Muscle layer of duodenum (tissue), 2 donors: ENCODE measurements at regions not wholly inside any gene's neighbourhood (a gene's known extent, or its start where the extent isn't known, plus 50 kb on each side); places are given as distances from the start of the nearest gene placed in this dataset.
"Not testable (repeated sequence)": the region's sequence is repeated elsewhere in the genome, so short reads cannot be mapped to it uniquely, and the experiment has no call there.

Source experiments
- H3K27ac ChIP-seq: one replicate; pipeline ENCODE4 v1.7.0; 2013; ENCODE audit warnings: mild to moderate bottlenecking, low read length
- H3K27me3 ChIP-seq: one replicate; pipeline ENCODE4 v1.7.0; 2013; ENCODE audit warnings: low read depth, mild to moderate bottlenecking, control low read depth, low read length
- H3K36me3 ChIP-seq, 2 donors: one replicate each; pipeline ENCODE4 v1.7.0; 2013; ENCODE audit warnings: low read length in 2 of 2, control low read depth in 1 of 2, mild to moderate bottlenecking in 1 of 2; ENCODE audit not compliant: insufficient read depth in 2 of 2, control insufficient read depth in 1 of 2
- H3K4me1 ChIP-seq, 2 donors: one replicate each; pipeline ENCODE4 v1.7.0; 2013; ENCODE audit warnings: low read length in 2 of 2, mild to moderate bottlenecking in 2 of 2, control low read depth in 1 of 2, moderate library complexity in 1 of 2; ENCODE audit not compliant: insufficient read depth in 2 of 2, control insufficient read depth in 1 of 2
- H3K4me3 ChIP-seq, 2 donors: one replicate each; pipeline ENCODE4 v1.7.0; 2013; ENCODE audit warnings: low read length in 2 of 2, low read depth in 1 of 2, mild to moderate bottlenecking in 1 of 2
- H3K9me3 ChIP-seq, 2 donors: one replicate each; pipeline ENCODE4 v1.7.0; 2013; ENCODE audit warnings: low read length in 2 of 2, control low read depth in 1 of 2, mild to moderate bottlenecking in 1 of 2; ENCODE audit not compliant: control insufficient read depth in 1 of 2
- donor health status: healthy.

DNA sequence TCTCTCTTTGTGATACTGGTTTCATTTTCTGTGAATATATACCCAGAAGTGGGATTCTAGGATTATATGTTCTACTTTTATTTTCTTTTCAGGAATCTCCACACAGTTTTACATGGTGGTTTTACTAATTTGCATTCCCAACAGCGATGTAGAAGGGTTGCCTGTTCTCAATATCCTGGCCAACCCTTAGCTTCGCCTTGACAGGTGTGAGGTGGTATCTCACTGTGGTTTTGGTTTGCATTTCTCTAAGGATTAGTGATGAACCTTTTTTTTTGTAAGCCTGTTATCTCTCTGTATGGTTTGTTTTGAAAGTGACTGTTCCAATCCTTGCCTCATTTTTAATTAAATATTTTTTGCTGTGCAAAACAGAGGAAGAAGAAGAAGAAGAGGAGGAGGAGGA lies 937.7 kb downstream of the CDH8 start:
- H3K27me3 ChIP-seq = no peaks in the 10 kb centered on the region
- H3K36me3 ChIP-seq = no peaks in the 10 kb centered on the region
- no peak overlapping the region for H3K27ac ChIP-seq

DNA sequence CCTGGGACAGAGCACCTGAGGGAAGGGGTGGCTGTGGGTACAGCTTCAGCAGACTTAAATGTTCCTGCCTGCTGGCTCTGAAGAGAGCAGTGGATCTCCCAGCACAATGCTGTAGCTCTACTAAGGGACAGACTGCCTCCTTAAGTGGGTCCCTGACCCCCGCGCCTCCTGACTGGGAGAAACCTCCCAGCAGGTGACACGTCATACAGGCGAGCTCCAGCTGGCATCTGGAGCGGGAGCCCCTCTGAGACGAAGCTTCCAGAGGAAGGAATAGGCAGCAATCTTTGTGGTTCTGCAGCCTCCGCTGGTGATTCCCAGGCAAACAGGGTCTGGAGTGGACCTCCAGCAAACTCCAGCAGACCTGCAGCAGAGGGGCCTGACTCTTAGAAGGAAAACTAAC lies 944.9 kb downstream of the CDH8 start:
- H3K27me3 ChIP-seq, H3K4me1 ChIP-seq, H3K4me3 ChIP-seq, H3K27ac ChIP-seq, H3K36me3 ChIP-seq, H3K9me3 ChIP-seq: not testable (repeated sequence)

More for the DNA sequence above, 937.7 kb downstream of the CDH8 start:
- Histone ChIP-seq H3K4me1 (no peaks in the 10 kb centered on the region), H3K4me3 (no peak overlapping the region), H3K9me3 (no peaks in the 10 kb centered on the region)

GRCh38 chr16:61083711-61084110 lies 952.5 kb downstream of the CDH8 start:
- no peaks in the 10 kb centered on the region for H3K9me3 ChIP-seq

DNA sequence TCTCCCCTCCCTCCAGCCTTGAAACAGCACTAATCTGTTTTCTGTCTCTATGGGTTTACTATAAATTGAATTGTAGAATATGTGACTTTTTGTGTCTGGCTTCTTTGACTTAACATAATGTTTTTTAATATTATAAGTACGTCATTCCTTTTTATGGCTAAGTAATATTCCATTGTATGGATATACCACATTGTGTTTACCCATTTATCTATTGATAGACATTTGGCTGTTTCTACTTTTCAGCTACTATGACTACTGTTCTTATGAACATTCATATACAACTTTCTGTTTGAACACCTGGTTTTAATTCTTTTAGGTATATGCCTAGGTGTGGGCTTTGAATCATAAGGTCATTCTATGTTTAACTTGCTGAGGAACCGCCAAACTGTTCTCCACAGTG lies 961.9 kb downstream of the CDH8 start:
- no peaks in the 10 kb centered on the region for H3K27me3 ChIP-seq
- no peaks in the 10 kb centered on the region for H3K36me3 ChIP-seq
- no peak overlapping the region for H3K4me3 ChIP-seq
- no peaks in the 10 kb centered on the region for H3K4me1 ChIP-seq
- peaks cover 0 to 4% of the 10 kb centered on the region in 2 donors for H3K9me3 ChIP-seq
- no peak overlapping the region for H3K27ac ChIP-seq

More at GRCh38 chr16:61083711-61084110, 952.5 kb downstream of the CDH8 start:
- no peak overlapping the region for H3K4me3 ChIP-seq
- H3K27ac ChIP-seq = no peak overlapping the region
- H3K4me1 ChIP-seq = no peaks in the 10 kb centered on the region
- no peaks in the 10 kb centered on the region for H3K36me3 ChIP-seq
- H3K27me3 ChIP-seq = no peaks in the 10 kb centered on the region

DNA sequence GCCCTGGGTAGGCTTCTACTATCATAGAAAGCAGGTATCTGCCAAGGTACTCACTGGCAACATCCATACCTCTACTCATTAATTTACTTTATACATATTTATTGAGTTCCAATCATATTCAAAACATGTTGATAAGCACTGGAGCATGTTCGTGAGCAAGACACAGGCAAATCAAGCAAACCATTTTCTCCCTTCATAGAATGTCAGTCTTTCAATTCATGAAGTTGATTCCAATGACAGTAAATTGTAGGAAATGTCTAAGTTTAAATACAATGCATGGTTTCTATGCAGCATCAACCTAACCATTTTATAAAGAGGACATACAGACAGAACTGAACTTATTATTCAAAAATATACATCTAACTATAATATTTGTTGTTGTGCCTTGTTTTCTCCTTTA lies 978.6 kb downstream of the CDH8 start:
- H3K36me3 ChIP-seq = no peaks in the 10 kb centered on the region
- no peaks in the 10 kb centered on the region for H3K4me1 ChIP-seq
- H3K27me3 ChIP-seq = no peaks in the 10 kb centered on the region
- no peak overlapping the region for H3K27ac ChIP-seq
- H3K4me3 ChIP-seq = no peak overlapping the region
- H3K9me3 ChIP-seq = no peaks in the 10 kb centered on the region

DNA sequence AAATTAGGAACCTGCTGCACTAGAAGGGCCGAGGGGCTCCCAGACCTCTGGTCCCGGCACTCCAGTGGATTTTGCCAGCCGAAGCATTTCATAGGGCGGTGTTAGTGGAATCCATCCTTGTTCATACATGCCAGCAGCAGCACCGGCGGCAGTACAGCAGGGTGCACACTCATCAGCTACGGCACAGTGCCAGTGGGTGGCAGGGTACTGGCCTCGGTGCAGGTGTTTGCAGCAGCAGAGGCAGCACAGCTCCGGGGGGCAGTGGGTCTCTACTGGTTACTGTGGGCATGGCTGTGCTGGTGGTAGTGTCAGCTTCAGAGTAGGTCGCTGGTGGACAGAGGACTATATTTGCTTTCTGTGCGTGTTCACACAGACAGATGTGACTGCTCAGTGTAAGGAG lies 985.7 kb downstream of the CDH8 start:
- no peak overlapping the region for H3K27ac ChIP-seq
- H3K4me1 ChIP-seq = no peaks in the 10 kb centered on the region
- H3K27me3 ChIP-seq = no peaks in the 10 kb centered on the region
- no peaks in the 10 kb centered on the region for H3K36me3 ChIP-seq
- no peak overlapping the region for H3K4me3 ChIP-seq
- H3K9me3 ChIP-seq = no peaks in the 10 kb centered on the region

GRCh38 chr16:61045931-61046330 lies 990.3 kb downstream of the CDH8 start:
- no peaks in the 10 kb centered on the region for H3K4me1 ChIP-seq
- no peaks in the 10 kb centered on the region for H3K27me3 ChIP-seq
- no peak overlapping the region for H3K4me3 ChIP-seq
- no peaks in the 10 kb centered on the region for H3K36me3 ChIP-seq
- H3K27ac ChIP-seq = no peak overlapping the region
- H3K9me3 ChIP-seq = no peaks in the 10 kb centered on the region

DNA sequence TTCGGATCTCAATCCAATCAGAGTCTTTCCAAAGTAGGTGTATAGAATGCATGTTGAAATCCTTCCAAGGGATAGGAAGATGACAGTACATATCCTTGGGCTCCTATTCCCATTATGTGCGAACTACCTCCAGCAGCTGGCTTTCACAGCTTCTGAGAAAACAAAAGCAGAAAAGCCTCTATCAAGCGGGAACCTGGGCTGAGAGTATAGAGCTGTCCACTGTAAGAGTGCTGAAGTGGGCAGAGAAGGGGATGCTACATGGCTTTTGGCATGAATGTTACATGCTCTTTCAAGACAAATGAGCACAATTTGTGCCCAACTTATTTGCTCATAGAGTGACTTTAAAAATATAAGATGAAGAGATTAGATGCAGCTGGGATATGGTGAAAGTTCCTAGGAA lies 993.5 kb downstream of the CDH8 start:
- no peak overlapping the region for H3K4me3 ChIP-seq
- H3K4me1 ChIP-seq = no peaks in the 10 kb centered on the region
- no peaks in the 10 kb centered on the region for H3K9me3 ChIP-seq
- H3K27ac ChIP-seq = no peak overlapping the region
- no peaks in the 10 kb centered on the region for H3K27me3 ChIP-seq
- H3K36me3 ChIP-seq = no peaks in the 10 kb centered on the region

DNA sequence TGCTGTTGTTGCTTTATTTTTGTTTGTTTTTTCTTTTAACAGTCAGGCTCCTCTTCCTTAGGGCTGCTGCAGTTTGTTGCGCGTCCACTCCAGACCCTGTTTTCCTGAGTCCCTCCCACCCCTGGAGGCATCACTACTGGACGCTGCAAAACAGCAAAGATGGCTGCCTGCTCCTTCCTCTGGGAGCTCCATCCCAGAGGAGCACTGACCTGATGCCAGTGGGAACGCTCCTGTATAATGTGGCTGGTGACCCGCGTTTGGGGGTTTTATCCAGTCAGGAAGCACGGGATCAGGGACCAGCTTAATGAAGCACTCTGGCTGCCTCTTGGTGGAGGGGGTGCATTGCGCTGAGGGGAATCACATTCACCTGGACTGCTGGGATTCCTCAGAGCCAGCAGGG lies 1005.6 kb downstream of the CDH8 start:
- Histone ChIP-seq H3K36me3 (no peaks in the 10 kb centered on the region), H3K4me3 (no peak overlapping the region), H3K27ac (no peak overlapping the region), H3K27me3 (no peaks in the 10 kb centered on the region), H3K9me3 (peaks cover 0 to 5% of the 10 kb centered on the region in 2 donors), H3K4me1 (no peaks in the 10 kb centered on the region)

DNA sequence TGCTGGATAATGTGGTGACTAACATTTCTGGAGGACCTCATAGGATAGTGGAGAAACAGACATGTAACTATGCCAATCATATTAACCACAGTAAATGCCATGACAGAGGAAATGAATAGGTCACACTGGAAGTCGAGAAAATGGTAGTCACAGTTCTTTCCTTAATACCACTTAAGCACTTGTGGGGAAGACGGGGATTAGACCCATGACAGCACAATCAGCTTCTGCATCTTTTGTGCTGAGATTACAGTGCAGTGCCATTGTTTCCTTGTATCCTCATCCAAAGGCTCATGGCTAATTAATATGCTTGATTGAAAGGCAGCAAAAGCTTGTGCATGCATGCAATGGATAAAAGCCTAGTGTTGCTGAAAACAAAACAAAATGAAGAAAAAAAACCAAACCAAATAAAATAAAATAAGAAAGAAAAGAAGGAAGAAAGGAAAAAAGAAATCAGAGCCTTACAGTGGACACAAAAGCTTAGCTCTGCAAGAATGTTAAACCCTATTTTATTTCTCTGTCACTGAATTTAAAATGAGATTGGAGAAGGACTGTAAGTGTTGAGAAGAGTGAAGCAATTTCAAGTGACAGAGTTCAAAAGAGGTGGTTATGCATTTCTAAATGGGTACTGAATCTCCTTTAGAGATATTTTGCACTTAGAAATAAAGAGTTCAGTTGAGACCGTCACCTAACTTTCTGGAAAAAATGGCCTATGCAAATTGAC lies 1011.9 kb downstream of the CDH8 start:
- no peak overlapping the region for H3K27ac ChIP-seq
- no peaks in the 10 kb centered on the region for H3K27me3 ChIP-seq
- no peak overlapping the region for H3K4me3 ChIP-seq
- H3K4me1 ChIP-seq = no peaks in the 10 kb centered on the region
- H3K36me3 ChIP-seq = no peaks in the 10 kb centered on the region
- no peaks in the 10 kb centered on the region for H3K9me3 ChIP-seq

- H3K4me3 ChIP-seq = no peak overlapping the region
- no peaks in the 10 kb centered on the region for H3K36me3 ChIP-seq
- H3K27me3 ChIP-seq = no peaks in the 10 kb centered on the region
- H3K27ac ChIP-seq = no peak overlapping the region
- no peaks in the 10 kb centered on the region for H3K4me1 ChIP-seq
- H3K9me3 ChIP-seq = no peaks in the 10 kb centered on the region
These were observed 1021.4 kb downstream of the CDH8 start for GRCh38 chr16:61014869-61015268.

DNA sequence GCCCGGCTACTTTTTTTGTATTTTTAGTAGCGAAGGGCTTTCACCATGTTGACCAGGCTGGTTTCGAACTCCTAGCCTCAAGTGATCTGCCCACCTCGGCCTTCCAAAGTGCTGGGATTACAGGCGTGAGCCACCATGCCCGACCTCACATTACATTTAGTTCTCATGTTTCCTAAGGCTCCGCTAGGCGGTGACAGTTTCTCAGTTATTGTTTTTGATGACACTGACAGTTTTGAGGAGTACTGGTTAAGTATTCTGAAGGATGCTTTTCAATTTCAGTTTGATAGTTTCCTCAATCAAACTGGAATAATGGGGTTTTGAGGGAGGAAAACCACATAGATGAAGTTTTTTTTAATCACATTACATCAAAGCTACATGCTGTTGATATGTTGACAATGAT lies 1028.5 kb downstream of the CDH8 start:
- Histone ChIP-seq H3K4me3 (no peak overlapping the region), H3K27ac (no peak overlapping the region), H3K36me3 (no peaks in the 10 kb centered on the region), H3K27me3 (no peaks in the 10 kb centered on the region), H3K4me1 (no peaks in the 10 kb centered on the region), H3K9me3 (no peaks in the 10 kb centered on the region)
